Mucosa of gallbladder (tissue), 1 donor: ENCODE measurements at regions not wholly inside any gene's neighbourhood (a gene's known extent, or its start where the extent isn't known, plus 50 kb on each side); places are given as distances from the start of the nearest gene placed in this dataset.

Source experiments
- DNase-seq: peaks from one replicate; pipeline ENCODE4 v3.0.0-alpha.2; 2020; ENCODE audit warnings: low spot score
- donor health status: DM: no; HTN: no; CAD: no.

DNA sequence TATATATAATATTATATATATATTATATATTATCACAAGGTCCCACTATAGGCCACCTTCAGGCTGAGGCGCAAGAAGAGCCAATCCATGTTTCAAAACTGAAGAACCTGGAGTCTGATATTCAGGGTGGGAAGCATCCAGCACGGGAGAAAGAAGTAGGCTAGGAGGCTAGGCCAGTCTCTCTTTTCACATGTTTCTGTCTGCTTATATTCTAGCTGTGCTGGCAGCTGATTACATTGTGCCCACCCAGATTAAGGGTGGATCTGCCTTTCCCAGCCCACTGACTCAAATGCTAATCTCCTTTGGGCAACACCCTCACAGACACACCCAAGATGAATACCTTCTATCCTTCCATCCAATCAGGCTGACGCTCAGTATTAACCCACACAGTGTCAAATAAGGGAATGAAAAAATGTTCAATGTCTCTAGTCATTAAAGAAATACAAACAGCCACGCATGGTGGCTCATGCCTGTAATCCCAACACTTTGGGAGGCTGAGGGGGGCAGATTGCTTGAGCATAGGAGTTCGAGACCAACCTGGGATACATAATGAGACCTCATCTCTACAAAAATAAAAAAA is 135.4 kb upstream of the PCBD1 start:
- DNase-seq, result no peak

DNA sequence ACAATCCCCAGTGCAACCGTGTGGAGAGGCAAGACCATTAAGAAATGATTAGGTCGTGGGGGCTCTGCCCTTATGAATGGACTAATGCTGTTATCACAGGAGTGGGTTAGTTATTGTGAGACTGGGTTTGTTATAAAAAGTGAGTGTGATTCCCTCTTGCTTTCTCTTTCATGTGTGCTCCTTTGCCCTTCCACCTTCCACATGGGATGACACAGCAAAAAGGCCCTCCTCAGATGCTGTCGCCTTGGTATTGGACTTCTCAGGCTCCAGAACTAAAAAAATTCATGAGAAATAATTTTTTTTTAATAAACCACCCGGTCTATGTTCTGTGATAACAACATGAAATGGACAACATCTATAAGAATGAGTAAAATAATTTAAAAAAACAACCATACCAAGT is 136.1 kb upstream of the PCBD1 start:
- DNase-seq, result no peak

DNA sequence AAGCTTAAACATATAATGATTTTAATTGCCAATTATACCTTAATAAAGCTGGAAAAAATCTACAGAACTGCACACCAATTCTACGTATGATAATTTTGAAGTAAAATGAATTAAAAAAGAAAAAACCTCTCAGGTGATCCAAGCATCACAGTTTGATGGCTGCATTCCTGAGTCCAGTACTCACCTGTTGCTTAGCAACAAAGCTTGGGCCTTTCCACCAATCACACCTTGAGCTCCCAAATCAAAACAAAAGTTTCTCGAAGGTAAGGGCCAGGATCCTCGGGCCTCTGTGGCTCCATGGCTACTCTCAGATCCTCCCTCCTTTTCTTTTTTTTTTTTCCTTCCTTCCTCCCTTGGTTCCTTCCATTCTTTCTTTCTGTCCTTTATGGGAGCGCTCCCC is 137.2 kb upstream of the PCBD1 start:
- no peak for DNase-seq

- DNase-seq, result no peak
Observed at GRCh38 chr10:71028066-71028465, 139.7 kb upstream of the PCBD1 start.

GRCh38 chr10:71029411-71029892 is 141.1 kb upstream of the PCBD1 start:
- no peak for DNase-seq

DNA sequence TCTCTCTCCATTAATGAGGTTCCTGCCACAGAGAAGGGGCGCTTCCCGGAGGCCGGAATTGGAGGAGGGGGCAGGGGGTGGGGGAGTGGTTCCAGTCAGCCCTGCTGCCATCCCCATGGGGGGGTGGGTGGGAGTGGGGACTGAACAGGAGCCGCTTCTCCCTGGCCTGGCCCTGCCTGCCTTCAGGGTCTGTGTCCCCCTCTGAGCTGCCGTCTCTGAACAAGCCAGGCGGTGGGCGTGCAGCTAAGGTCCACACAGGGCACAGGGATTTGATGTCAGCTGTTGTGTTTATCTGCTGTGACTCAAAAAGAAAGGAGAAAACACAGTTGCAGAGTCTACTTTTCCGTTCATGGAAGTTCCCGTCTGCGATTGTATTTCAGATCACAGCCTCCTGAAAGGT is 141.5 kb upstream of the PCBD1 start:
- DNase-seq, result no peak

DNA sequence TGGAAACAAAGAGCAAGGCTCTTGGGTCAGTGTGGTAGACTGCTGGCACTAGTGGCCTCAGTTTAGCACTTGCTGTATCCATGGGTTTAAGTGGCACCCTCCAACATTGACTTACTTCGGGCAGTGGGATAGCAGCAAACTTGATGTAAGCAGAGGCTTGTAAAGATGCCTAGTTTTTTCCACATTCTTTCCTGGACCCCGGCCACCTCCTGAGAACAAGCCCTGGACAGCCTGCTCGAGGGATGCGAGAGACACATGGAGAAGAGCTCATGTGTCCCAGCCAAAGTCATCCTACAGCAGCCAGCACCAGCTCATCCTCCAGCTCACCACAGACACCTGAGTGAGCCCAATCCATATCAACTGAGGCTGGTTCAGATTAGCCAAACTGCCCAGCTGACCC is 142.7 kb upstream of the PCBD1 start:
- no peak for DNase-seq

DNA sequence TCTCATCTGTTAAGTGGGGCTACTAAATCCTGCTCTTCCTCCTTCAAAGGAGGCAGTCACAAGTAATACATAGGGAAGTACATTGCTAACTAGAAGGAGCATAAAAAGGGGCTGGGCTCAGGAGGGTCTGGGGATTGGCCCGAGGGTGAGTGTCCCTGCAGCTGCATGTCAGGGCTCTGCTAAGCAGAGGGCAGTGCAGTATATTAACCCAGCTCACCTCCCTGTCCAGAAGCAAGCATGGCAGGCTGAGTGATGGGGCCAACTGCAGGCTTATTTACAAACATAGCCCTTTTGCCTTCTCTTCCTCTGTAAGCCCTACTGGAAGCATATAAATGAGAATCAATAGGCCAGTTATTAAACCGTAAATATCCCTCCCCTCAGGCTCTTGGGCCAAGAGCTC is 143.2 kb upstream of the PCBD1 start:
- no peak for DNase-seq

DNA sequence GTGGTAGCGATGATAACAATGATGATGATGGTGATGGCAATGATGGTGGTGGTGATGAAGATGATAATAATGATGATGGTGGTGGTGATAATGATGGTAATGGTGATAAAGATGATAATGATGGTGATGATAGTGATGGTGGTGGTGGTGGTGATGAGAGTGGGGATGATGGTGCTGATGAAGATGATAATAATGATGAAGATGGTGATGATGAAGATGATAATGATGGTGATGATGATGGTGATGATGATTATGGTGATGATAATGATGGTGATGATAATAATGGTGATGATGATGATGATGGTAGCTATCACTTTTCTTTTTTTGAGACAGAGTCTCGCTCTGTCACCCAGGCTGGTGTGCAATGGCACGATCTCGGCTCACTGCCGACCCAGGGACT is 144.5 kb upstream of the PCBD1 start:
- DNase-seq, result no peak

GRCh38 chr10:71033396-71033980 is 145.1 kb upstream of the PCBD1 start:
- DNase-seq, result no peak

GRCh38 chr10:71035511-71036296 is 147.3 kb upstream of the PCBD1 start:
- DNase-seq, result no peak

DNA sequence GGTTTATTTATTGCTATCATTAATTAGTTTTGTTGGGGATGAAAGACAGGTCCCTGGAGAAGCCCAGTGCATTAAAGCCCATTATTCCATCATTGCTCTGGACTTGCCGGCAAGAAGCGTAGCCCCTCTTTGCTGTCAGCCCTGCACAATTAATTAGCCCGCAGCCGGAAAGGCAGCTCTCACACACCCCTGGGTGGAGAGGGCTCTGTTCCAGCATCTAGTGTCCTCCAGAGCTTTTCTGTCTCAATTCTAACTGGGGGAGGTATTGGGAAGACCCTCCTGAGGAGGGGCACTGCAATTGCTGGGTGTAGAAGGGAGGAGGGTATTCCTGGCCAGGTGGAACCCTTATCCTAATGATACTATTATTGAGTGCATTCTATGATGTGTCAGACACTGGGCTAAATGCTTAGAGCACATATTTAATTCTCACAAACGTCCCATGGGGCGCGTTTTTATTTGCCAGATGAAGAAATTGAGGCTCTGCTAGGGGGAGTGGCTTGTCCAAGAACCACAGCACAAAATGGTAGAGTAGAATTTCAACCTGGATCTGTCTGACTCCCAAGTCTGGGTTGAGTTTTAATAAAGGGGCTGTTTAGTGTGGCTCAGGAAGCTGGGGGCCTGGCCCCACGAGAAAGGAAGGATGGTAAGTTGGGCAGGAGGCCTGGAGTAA is 148.1 kb upstream of the PCBD1 start:
- no peak for DNase-seq

GRCh38 chr10:71038091-71038633 is 149.8 kb upstream of the PCBD1 start:
- DNase-seq, result no peak

- no peak for DNase-seq
Observed at GRCh38 chr10:71038921-71039320, 150.6 kb upstream of the PCBD1 start.

DNA sequence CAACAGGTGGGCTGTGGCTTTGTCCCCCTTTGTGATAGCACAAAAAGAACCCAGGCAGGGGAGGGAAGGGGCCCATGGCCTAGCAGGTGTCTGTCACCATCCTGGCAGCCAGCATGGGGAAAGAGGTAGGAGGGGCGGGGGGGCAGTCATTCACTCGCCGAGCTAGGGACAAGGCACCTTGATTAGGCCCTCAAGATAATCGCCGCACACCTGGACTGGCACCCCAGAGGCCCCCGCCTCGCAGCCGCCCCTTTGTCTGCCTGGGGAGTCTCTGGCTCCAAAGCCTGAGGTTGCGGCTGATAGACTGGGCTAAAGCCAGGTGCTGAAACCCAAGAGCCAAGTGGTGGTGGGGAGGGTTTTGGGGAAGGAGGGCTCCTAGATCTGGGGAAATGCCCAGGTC is 151.2 kb upstream of the PCBD1 start:
- no peak for DNase-seq

- DNase-seq, result no peak
Observed at GRCh38 chr10:71040343-71040742, 152.0 kb upstream of the PCBD1 start.

GRCh38 chr10:71040846-71041605 is 152.7 kb upstream of the PCBD1 start:
- DNase-seq, result no peak

- no peak for DNase-seq
Observed at GRCh38 chr10:71042216-71042615, 153.9 kb upstream of the PCBD1 start.

GRCh38 chr10:71042699-71043098 is 154.3 kb upstream of the PCBD1 start:
- no peak for DNase-seq

GRCh38 chr10:71043858-71044257 is 155.5 kb upstream of the PCBD1 start:
- no peak for DNase-seq

DNA sequence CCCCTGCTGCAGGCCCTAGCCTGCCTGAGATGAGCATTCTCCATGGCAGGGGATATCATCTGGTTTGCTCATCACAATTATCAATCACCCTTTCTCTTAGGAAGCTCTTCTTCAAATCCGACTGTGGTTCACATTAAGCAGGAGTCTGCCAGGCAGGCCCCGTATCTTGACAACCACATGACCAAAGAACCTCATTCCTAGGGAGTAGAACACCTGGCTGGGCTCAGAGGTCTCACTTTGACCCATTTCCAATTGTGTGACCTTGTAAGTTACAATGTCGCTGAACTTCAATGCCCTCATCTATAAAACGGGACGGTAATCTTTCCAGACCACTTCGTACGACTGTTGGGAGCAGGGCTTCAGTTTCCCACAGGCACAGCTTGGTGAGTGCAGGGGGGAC is 156.4 kb upstream of the PCBD1 start:
- no peak for DNase-seq
